ENCODE measurements at regions not wholly inside any gene's neighbourhood (a gene's known extent, or its start where the extent isn't known, plus 50 kb on each side); places are given as distances from the start of the nearest gene placed in this dataset.
A peak's percentile ranks its signal among the peaks of the same experiment; 100 is the strongest.

DNA sequence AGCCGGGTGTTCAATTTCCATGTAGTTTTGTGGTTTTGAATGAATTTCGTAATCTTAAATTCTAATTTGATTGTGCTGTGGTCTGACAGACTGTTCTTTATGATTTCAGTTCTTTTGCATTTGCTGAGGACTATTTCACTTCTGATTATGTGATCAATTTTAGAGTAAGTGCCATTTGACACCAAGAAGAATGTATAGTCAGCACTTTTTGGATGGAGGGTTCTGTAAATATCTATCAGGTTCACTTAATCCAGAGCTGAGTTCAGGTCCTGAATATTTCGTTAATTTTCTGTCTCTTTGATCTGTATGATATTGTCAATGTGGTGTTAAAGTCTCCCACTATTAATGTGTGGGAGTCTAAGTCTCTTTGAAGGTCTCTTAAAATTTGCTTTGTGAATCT, 944.9 kb downstream of the TLE4 start:
- no peak overlapping the region for H2AFZ ChIP-seq (ENCODE audit: low read depth, low read length)
- no peaks in the 10 kb centered on the region for H3K9me1 ChIP-seq (ENCODE audit: control insufficient read depth, insufficient read depth, low read length)
- no peak overlapping the region for H3K27ac ChIP-seq (ENCODE audit: extremely low read depth, low read depth, low read length)
- ChIA-PET CTCF (ENCODE audit: low intra/inter-chr PET ratio) (no interaction called here), POLR2A (no interaction called here)
- no peaks in the 10 kb centered on the region for H3K4me1 ChIP-seq (replicated peaks in 1 of 2; ENCODE audit: control insufficient read depth in 2 of 2, insufficient read depth in 2 of 2, low read length in 2 of 2)
- no peaks in the 10 kb centered on the region for H3K27me3 ChIP-seq (ENCODE audit: control insufficient read depth in 2 of 2, insufficient read depth in 2 of 2, low read length in 2 of 2)
- TF ChIP-seq MAFF (IDR thresholded peaks at IDR 0.05; ENCODE audit: low read length) (peak; percentile 44; the same call in 1 of the 2 replicates), ZNF316 (IDR thresholded peaks at IDR 0.05) (peak; percentile 56; the same call in 1 of the 2 replicates), MAFK (IDR thresholded peaks at IDR 0.05; ENCODE audit: low read length) (peak; percentile 55)
- TF ChIP-seq, protein P1, sequence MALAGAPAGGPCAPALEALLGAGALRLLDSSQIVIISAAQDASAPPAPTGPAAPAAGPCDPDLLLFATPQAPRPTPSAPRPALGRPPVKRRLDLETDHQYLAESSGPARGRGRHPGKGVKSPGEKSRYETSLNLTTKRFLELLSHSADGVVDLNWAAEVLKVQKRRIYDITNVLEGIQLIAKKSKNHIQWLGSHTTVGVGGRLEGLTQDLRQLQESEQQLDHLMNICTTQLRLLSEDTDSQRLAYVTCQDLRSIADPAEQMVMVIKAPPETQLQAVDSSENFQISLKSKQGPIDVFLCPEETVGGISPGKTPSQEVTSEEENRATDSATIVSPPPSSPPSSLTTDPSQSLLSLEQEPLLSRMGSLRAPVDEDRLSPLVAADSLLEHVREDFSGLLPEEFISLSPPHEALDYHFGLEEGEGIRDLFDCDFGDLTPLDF (CRISPR knock-in tag; IDR thresholded peaks at IDR 0.05): no peak
- TF ChIP-seq, protein P2, sequence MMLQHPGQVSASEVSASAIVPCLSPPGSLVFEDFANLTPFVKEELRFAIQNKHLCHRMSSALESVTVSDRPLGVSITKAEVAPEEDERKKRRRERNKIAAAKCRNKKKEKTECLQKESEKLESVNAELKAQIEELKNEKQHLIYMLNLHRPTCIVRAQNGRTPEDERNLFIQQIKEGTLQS (IDR thresholded peaks at IDR 0.05): no peak
- TF ChIP-seq, protein P2 (CRISPR knock-in tag; conservative IDR thresholded peaks at IDR 0.05): no peak
- H3K9ac ChIP-seq (ENCODE audit: insufficient read depth in 1 of 2, low read depth in 2 of 2, low read length in 2 of 2): no peak overlapping the region
- no peak overlapping the region for H3K4me2 ChIP-seq (ENCODE audit: insufficient read depth, low read length)
- DNase-seq (ENCODE audit: extremely low read depth in 1 of 4, low spot score in 3 of 4) (no peak), ATAC-seq (no peak), FAIRE-seq (no peak)
- no peak overlapping the region for H3K4me3 ChIP-seq
- no peaks in the 10 kb centered on the region for H3K9me3 ChIP-seq (replicated peaks; ENCODE audit: control insufficient read depth, insufficient read depth, low read depth, low read length)
- BruUV-seq (replicated peaks): no TSS peak
- intact Hi-C loops (cut with micrococcal nuclease): no loop called here
- no peaks in the 10 kb centered on the region for H4K20me1 ChIP-seq (replicated peaks; ENCODE audit: control insufficient read depth, insufficient read depth, low read length)
- WGBS (ENCODE audit: insufficient coverage, low coverage, missing lambda C conversion rate): 0% methylated on average over 3 of the region's 3 CpGs
- H3K36me3 ChIP-seq (ENCODE audit: control insufficient read depth, insufficient read depth, low read length): no peaks in the 10 kb centered on the region
- H3K79me2 ChIP-seq (ENCODE audit: control insufficient read depth, insufficient read depth, low read length): no peaks in the 10 kb centered on the region
- in situ Hi-C loops (cut with MboI): no loop called here
